Left lung (tissue), 4 donors: ENCODE measurements at regions not wholly inside any gene's neighbourhood (a gene's known extent, or its start where the extent isn't known, plus 50 kb on each side); places are given as distances from the start of the nearest gene placed in this dataset.

Experiments
- ATAC-seq: fragments of 200-7000 bp; cut with Tn5 transposase; one replicate; pipeline ENCODE4 v1.9.1; 2020; ENCODE audit warnings: moderate library complexity
- DNase-seq, 4 donors: peaks; one replicate each; pipeline ENCODE4 v3.0.0-alpha.2; 2013 to 2020
- H3K27ac ChIP-seq, 2 donors: fragments of 200-600 bp; sonication (generic) in 1 of 2; one replicate each; pipeline versions ENCODE4 v1.5.0 to v1.8.0; 2020 to 2021
- H3K27me3 ChIP-seq, 2 donors: fragments of 200-600 bp; sonication (generic) in 1 of 2; one replicate each; pipeline versions ENCODE4 v1.5.0 to v1.8.0; 2020 to 2021
- H3K36me3 ChIP-seq, 2 donors: fragments of 200-600 bp; sonication (generic) in 1 of 2; one replicate each; pipeline versions ENCODE4 v1.5.0 to v1.8.0; 2020 to 2021
- H3K4me1 ChIP-seq, 2 donors: fragments of 200-600 bp; one replicate each; pipeline ENCODE4 v1.8.0; 2021
- H3K4me3 ChIP-seq, 2 donors: fragments of 200-600 bp; sonication (generic) in 1 of 2; one replicate each; pipeline versions ENCODE4 v1.5.0 to v1.8.0; 2020 to 2021; ENCODE audit warnings: mild to moderate bottlenecking in 1 of 2
- H3K9me3 ChIP-seq, 2 donors: fragments of 200-600 bp; sonication (generic) in 1 of 2; one replicate each; pipeline versions ENCODE4 v1.5.0 to v1.8.0; 2020 to 2021
- CTCF ChIP-seq, 2 donors: fragments of 200-600 bp; sonication (generic) in 1 of 2; IDR thresholded peaks; one replicate each; pipeline versions ENCODE4 v1.5.0 to v1.8.0; 2021; ENCODE audit warnings: antibody characterized with exemption in 2 of 2
- intact Hi-C, 2 donors: fragments of 100-400 bp; cut with DNase I; formaldehyde crosslinking; loops; one replicate each; pipeline versions ENCODE4 v1.11.2 to v1.14.2; 2022
- donor health status: DM: no; HTN: yes; CAD: no.
- donor health status: DM: no; HTN: no; CAD: no.

- H3K36me3 ChIP-seq, result no peaks in the 10 kb centered on the region
- no peak overlapping the region for H3K4me3 ChIP-seq
- TF ChIP-seq CTCF (IDR thresholded peaks at IDR 0.05), result no peak
- intact Hi-C loops, result no loop called here
- DNase-seq (peak in 1 of 4 donors; percentile 39), ATAC-seq (no peak)
- H3K27ac ChIP-seq, result no peak overlapping the region
- no peaks in the 10 kb centered on the region for H3K4me1 ChIP-seq
- H3K27me3 ChIP-seq, result no peaks in the 10 kb centered on the region
- no peaks in the 10 kb centered on the region for H3K9me3 ChIP-seq
These were observed 597.8 kb upstream of the MGMT start for GRCh38 chr10:128869101-128869749.

DNA sequence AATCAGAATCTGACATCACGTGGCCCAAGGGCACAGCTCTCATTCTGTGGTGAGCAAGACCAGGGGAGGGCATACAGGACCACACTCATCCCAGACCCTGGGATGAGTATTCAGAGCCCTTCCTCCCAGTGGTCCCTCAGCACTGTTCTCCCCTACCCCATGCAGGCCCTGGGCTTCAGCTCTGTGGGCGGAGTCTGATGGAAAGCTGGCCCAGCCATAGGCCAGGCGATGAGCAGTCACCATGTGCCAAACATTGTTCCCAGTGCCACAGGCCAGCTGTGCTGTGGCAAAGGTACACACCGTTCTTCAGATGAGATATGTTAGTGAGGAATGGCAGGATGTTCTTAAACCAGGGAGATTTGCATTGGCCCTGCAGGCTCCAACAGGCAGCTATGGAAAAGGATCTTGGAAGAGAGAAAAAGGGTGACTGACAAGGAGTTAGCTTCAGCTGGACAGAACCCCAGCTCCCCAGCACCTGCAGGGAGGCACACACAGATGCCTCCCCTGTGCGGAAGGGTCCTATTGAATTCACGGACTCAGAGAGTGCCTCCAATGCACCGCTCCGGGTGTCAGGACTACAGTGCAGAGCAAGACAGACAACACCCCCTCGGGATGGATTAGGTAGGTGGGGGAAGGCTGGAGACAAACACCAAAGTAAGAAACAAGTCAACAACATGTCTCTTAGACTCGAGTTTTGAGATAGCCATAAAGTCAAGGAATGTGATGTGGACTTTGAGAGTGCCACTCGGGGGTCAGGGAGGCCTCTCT is 596.0 kb upstream of the MGMT start:
- Histone ChIP-seq H3K36me3 (no peaks in the 10 kb centered on the region), H3K27ac (no peak overlapping the region), H3K4me3 (no peak overlapping the region), H3K4me1 (no peaks in the 10 kb centered on the region), H3K27me3 (no peaks in the 10 kb centered on the region), H3K9me3 (no peaks in the 10 kb centered on the region)
- intact Hi-C loops, result no loop called here
- ATAC-seq, result no peak
- TF ChIP-seq CTCF (IDR thresholded peaks at IDR 0.05), result no peak
- no peak for DNase-seq

GRCh38 chr10:128871671-128872231 is 595.3 kb upstream of the MGMT start:
- intact Hi-C loops, result no loop called here
- ATAC-seq, result no peak
- H3K36me3 ChIP-seq, result no peaks in the 10 kb centered on the region
- no peak overlapping the region for H3K4me3 ChIP-seq
- no peaks in the 10 kb centered on the region for H3K27me3 ChIP-seq
- TF ChIP-seq CTCF (IDR thresholded peaks at IDR 0.05), result no peak
- no peak overlapping the region for H3K27ac ChIP-seq
- no peaks in the 10 kb centered on the region for H3K4me1 ChIP-seq
- no peaks in the 10 kb centered on the region for H3K9me3 ChIP-seq
- no peak for DNase-seq

DNA sequence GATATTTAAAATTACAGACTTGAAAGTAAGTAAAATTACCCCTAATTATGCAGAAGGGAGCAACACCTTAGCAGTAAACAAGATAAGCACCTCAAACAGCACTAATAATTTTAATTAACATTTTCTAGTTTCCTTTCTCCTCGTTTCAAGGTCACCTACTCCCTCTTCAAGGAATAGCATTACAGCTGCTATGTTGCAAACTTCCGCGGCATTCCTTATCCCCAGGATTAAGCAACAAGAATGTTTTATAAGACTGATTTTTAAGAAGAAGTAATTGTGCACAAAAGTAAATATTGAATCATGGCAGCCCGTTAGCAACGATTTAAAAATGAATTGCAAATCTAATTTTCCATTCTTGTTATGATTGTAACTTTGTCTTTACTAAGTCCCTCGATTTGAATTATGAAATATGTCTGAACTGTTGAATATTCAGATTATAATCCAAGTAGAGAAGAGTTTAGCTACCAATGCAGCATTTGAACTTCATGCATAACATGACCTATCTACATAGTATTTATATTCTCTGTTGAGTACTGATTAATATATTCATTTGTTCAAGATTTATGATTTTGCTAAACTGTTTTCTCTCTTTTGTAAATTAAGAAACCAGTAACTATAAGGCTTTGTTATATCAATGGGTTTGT is 593.5 kb upstream of the MGMT start:
- TF ChIP-seq CTCF (IDR thresholded peaks at IDR 0.05), result no peak
- no peaks in the 10 kb centered on the region for H3K36me3 ChIP-seq
- DNase-seq (peak in 1 of 4 donors; percentile 55), ATAC-seq (peak; percentile 51)
- no peaks in the 10 kb centered on the region for H3K9me3 ChIP-seq
- no peaks in the 10 kb centered on the region for H3K4me1 ChIP-seq
- H3K4me3 ChIP-seq, result no peak overlapping the region
- intact Hi-C loops, result no loop called here
- no peak overlapping the region for H3K27ac ChIP-seq
- H3K27me3 ChIP-seq, result no peaks in the 10 kb centered on the region

- TF ChIP-seq CTCF (IDR thresholded peaks at IDR 0.05), result no peak
- H3K4me3 ChIP-seq, result no peak overlapping the region
These were observed 592.7 kb upstream of the MGMT start for GRCh38 chr10:128874331-128874730.

More at GRCh38 chr10:128874331-128874730, 592.7 kb upstream of the MGMT start:
- intact Hi-C loops, result no loop called here
- ATAC-seq (no peak), DNase-seq (no peak)
- H3K36me3 ChIP-seq, result no peaks in the 10 kb centered on the region
- no peaks in the 10 kb centered on the region for H3K27me3 ChIP-seq
- H3K9me3 ChIP-seq, result no peaks in the 10 kb centered on the region
- no peak overlapping the region for H3K27ac ChIP-seq
- H3K4me1 ChIP-seq, result no peaks in the 10 kb centered on the region
